ENCODE measurements at regions not wholly inside any gene's neighbourhood (a gene's known extent, or its start where the extent isn't known, plus 50 kb on each side); places are given as distances from the start of the nearest gene placed in this dataset.

GRCh38 chr1:199585392-199585791 lies 442.1 kb upstream of the NR5A2 start:
- no peak for ATAC-seq
- TF ChIP-seq ESRRG (CRISPR knock-in tag; IDR thresholded peaks at IDR 0.05) (no peak), ZNF70 (CRISPR knock-in tag; IDR thresholded peaks at IDR 0.05) (no peak), PATZ1 (CRISPR knock-in tag; IDR thresholded peaks at IDR 0.05; ENCODE audit: borderline replicate concordance) (no peak), ARNTL (CRISPR knock-in tag; IDR thresholded peaks at IDR 0.05; ENCODE audit: borderline replicate concordance, low read depth) (no peak), ZC3H10 (CRISPR knock-in tag; IDR thresholded peaks at IDR 0.05) (no peak), RARB (CRISPR knock-in tag; IDR thresholded peaks at IDR 0.05) (no peak), ZNF8 (CRISPR knock-in tag; IDR thresholded peaks at IDR 0.05) (no peak), TCF4 (CRISPR knock-in tag; IDR thresholded peaks at IDR 0.05; ENCODE audit: borderline replicate concordance) (no peak), ISL1 (CRISPR knock-in tag; IDR thresholded peaks at IDR 0.05) (no peak), CSDC2 (CRISPR knock-in tag; IDR thresholded peaks at IDR 0.05) (no peak)

- TF ChIP-seq ZNF70 (CRISPR knock-in tag; IDR thresholded peaks at IDR 0.05) = no peak
- no peak for TF ChIP-seq POU6F1 (CRISPR knock-in tag; IDR thresholded peaks at IDR 0.05; ENCODE audit: borderline replicate concordance, low read depth)
- no peak for TF ChIP-seq ESRRG (CRISPR knock-in tag; IDR thresholded peaks at IDR 0.05)
- TF ChIP-seq ZFP3 (CRISPR knock-in tag; IDR thresholded peaks at IDR 0.05) = no peak
- TF ChIP-seq CREB5 (CRISPR knock-in tag; IDR thresholded peaks at IDR 0.05; ENCODE audit: low read depth) = no peak
- TF ChIP-seq BACH2 (CRISPR knock-in tag; IDR thresholded peaks at IDR 0.05; ENCODE audit: borderline replicate concordance) = no peak
- ATAC-seq = no peak
Observed at GRCh38 chr1:199590708-199591107, 436.8 kb upstream of the NR5A2 start.

- TF ChIP-seq CSDC2 (CRISPR knock-in tag; IDR thresholded peaks at IDR 0.05) (no peak), ZFP3 (CRISPR knock-in tag; IDR thresholded peaks at IDR 0.05) (no peak), TSHZ2 (CRISPR knock-in tag; IDR thresholded peaks at IDR 0.05) (no peak), SNAI2 (CRISPR knock-in tag; IDR thresholded peaks at IDR 0.05) (no peak), ZFP30 (CRISPR knock-in tag; IDR thresholded peaks at IDR 0.05) (no peak), TCF4 (CRISPR knock-in tag; IDR thresholded peaks at IDR 0.05; ENCODE audit: borderline replicate concordance) (no peak), ZNF70 (CRISPR knock-in tag; IDR thresholded peaks at IDR 0.05) (no peak), PPARA (CRISPR knock-in tag; IDR thresholded peaks at IDR 0.05; ENCODE audit: borderline replicate concordance) (no peak), POU6F1 (CRISPR knock-in tag; IDR thresholded peaks at IDR 0.05; ENCODE audit: borderline replicate concordance, low read depth) (no peak), ZNF565 (CRISPR knock-in tag; conservative IDR thresholded peaks at IDR 0.05; ENCODE audit: low read depth) (no peak), TOX (CRISPR knock-in tag; IDR thresholded peaks at IDR 0.05; ENCODE audit: borderline replicate concordance) (no peak), GLIS3 (CRISPR knock-in tag; IDR thresholded peaks at IDR 0.05) (no peak), RARB (CRISPR knock-in tag; IDR thresholded peaks at IDR 0.05) (no peak)
- ATAC-seq = no peak
Observed at GRCh38 chr1:199591468-199591867, 436.0 kb upstream of the NR5A2 start.
